SK-N-SH (cell line): ENCODE measurements at regions not wholly inside any gene's neighbourhood (a gene's known extent, or its start where the extent isn't known, plus 50 kb on each side); places are given as distances from the start of the nearest gene placed in this dataset.

Experiments used
- CTCF ChIA-PET: fragments of 300-600, 350-600 bp; formaldehyde crosslinking; extraction: SDS; loops from one replicate; lab custom pipeline; 2021; lab: Yijun Ruan, JAX
- POLR2A ChIA-PET: fragments of 350-600 bp; sonication (Branson Sonifier 250); formaldehyde crosslinking; extraction: SDS; loops from one replicate; lab custom pipeline; 2020; ENCODE audit warnings: antibody characterized with exemption, inconsistent platforms; lab: Yijun Ruan, JAX
- DNase-seq: peaks from one replicate; pipeline ENCODE4 v3.0.0; 2012
- H2AFZ ChIP-seq: fragments of 200-600 bp; sonication (generic); 2 replicates; pipeline ENCODE4 v1.8.1; 2016; ENCODE audit warnings: antibody characterized with exemption, mild to moderate bottlenecking, low read depth
- H3F3A ChIP-seq: fragments of 200-600 bp; sonication (generic); replicated peaks from 2 replicates; pipeline ENCODE3; 2016; ENCODE audit warnings: antibody characterized with exemption, mild to moderate bottlenecking; ENCODE audit not compliant: insufficient read depth
- H3K27ac ChIP-seq, 2 experiments: fragments of 200-500 bp in 1 of 2; fragments of 200-600 bp in 1 of 2; sonication (Bioruptor generic) in 1 of 2; sonication (generic), shearing (Covaris generic) in 1 of 2; 2 replicates each; pipeline versions ENCODE4 v1.5.1 to v1.6.1; 2014 to 2016; ENCODE audit warnings: low read depth in 2 of 2, inconsistent platforms in 1 of 2, low read length in 1 of 2, mild to moderate bottlenecking in 1 of 2, mixed read lengths in 1 of 2
- H3K27me3 ChIP-seq: fragments of 200-600 bp; sonication (generic), shearing (Covaris generic); 2 replicates; pipeline ENCODE4 v1.6.1; 2016; ENCODE audit warnings: mixed run types; ENCODE audit not compliant: insufficient read depth
- H3K36me3 ChIP-seq, 2 experiments: fragments of 200-500 bp in 1 of 2; fragments of 200-600 bp in 1 of 2; sonication (Bioruptor generic) in 1 of 2; sonication (generic) in 1 of 2; replicated peaks in 1 of 2; 2 replicates each; pipeline versions ENCODE3 to v1.5.1; 2014 to 2016; ENCODE audit warnings: low read length in 1 of 2, mild to moderate bottlenecking in 1 of 2; ENCODE audit not compliant: insufficient read depth in 2 of 2, control insufficient read depth in 1 of 2
- H3K4me1 ChIP-seq, 2 experiments: fragments of 200-500 bp in 1 of 2; fragments of 200-600 bp in 1 of 2; sonication (Bioruptor generic) in 1 of 2; sonication (generic), shearing (Covaris generic) in 1 of 2; 2 replicates each; pipeline versions ENCODE4 v1.5.1 to v1.6.1; 2014 to 2016; ENCODE audit warnings: low read depth in 1 of 2, low read length in 1 of 2, mixed run types in 1 of 2; ENCODE audit not compliant: insufficient read depth in 2 of 2, control insufficient read depth in 1 of 2
- H3K4me2 ChIP-seq: fragments of 200-600 bp; sonication (generic), shearing (Covaris generic); 2 replicates; pipeline ENCODE4 v1.6.1; 2017; ENCODE audit warnings: mixed run types
- H3K4me3 ChIP-seq, 2 experiments: fragments of 200-500 bp in 1 of 2; fragments of 200-600 bp in 1 of 2; sonication (Bioruptor generic) in 1 of 2; sonication (generic), shearing (Covaris generic) in 1 of 2; 2 replicates each; pipeline versions ENCODE4 v1.5.1 to v1.8.1; 2014 to 2016; ENCODE audit warnings: low read depth in 2 of 2, inconsistent platforms in 1 of 2, low read length in 1 of 2, mild to moderate bottlenecking in 1 of 2, mixed read lengths in 1 of 2, moderate library complexity in 1 of 2
- H3K79me2 ChIP-seq: fragments of 200-600 bp; sonication (generic); 2 replicates; pipeline ENCODE4 v1.8.1; 2017; ENCODE audit warnings: mild to moderate bottlenecking; ENCODE audit not compliant: insufficient read depth
- H3K9ac ChIP-seq: fragments of 200-600 bp; sonication (generic); 2 replicates; pipeline ENCODE4 v1.6.1; 2017; ENCODE audit warnings: mixed run types
- H3K9me2 ChIP-seq: fragments of 200-600 bp; sonication (generic); 2 replicates; pipeline ENCODE4 v1.6.1; 2017; ENCODE audit warnings: mixed run types
- H3K9me3 ChIP-seq: fragments of 200-600 bp; sonication (generic); 2 replicates; pipeline ENCODE4 v1.6.1; 2017; ENCODE audit warnings: mixed run types, mild to moderate bottlenecking, moderate library complexity
- H4K20me1 ChIP-seq: fragments of 200-600 bp; sonication (generic); 2 replicates; pipeline ENCODE4 v1.6.1; 2017; ENCODE audit warnings: mild to moderate bottlenecking, mixed run types; ENCODE audit not compliant: insufficient read depth
- CHD2 ChIP-seq: fragments of 150-350 bp; IDR thresholded peaks from 2 replicates; pipeline ENCODE4 v1.6.1; 2018; ENCODE audit warnings: low read length; ENCODE audit not compliant: partially characterized antibody
- ELF1 ChIP-seq: IDR thresholded peaks from 2 replicates; pipeline ENCODE4 v1.4.0; 2012
- EP300 ChIP-seq, 2 experiments: IDR thresholded peaks; 2 replicates each; pipeline versions ENCODE4 v1.4.0 to v1.6.1; 2012; ENCODE audit warnings: borderline replicate concordance in 1 of 2, low read depth in 1 of 2, low read length in 1 of 2
- EZH2phosphoT487 ChIP-seq: fragments of 200-600 bp; sonication (generic); IDR thresholded peaks from 2 replicates; pipeline ENCODE4 v1.6.1; 2017; ENCODE audit warnings: low read depth, mixed run types, mild to moderate bottlenecking, antibody characterized with exemption, moderate library complexity, borderline replicate concordance
- FOSL2 ChIP-seq: IDR thresholded peaks from 2 replicates; pipeline ENCODE4 v1.4.0; 2012; ENCODE audit warnings: low read depth, mild to moderate bottlenecking, moderate library complexity, borderline replicate concordance
- FOXJ3 ChIP-seq: sonication (generic); formaldehyde crosslinking; IDR thresholded peaks from 2 replicates; pipeline ENCODE4 v1.5.1; 2020; ENCODE audit warnings: mild to moderate bottlenecking, missing genetic modification reagents
- GABPA ChIP-seq: IDR thresholded peaks from 2 replicates; pipeline ENCODE4 v1.4.0; 2012; ENCODE audit warnings: low read depth, mild to moderate bottlenecking
- GATA2 ChIP-seq: sonication (generic); formaldehyde crosslinking; IDR thresholded peaks from 2 replicates; pipeline ENCODE4 v1.5.0; 2020; ENCODE audit warnings: mild to moderate bottlenecking, missing genetic modification reagents
- MEF2A ChIP-seq: IDR thresholded peaks from 2 replicates; pipeline ENCODE4 v1.4.0; 2012; ENCODE audit warnings: low read depth, borderline replicate concordance
- NRF1 ChIP-seq: IDR thresholded peaks from 2 replicates; pipeline ENCODE4 v1.6.1; 2012; ENCODE audit warnings: low read depth, mild to moderate bottlenecking, low read length
- SIN3A ChIP-seq: IDR thresholded peaks from 2 replicates; pipeline ENCODE4 v1.6.1; 2012; ENCODE audit warnings: low read depth, mild to moderate bottlenecking, low read length, moderate library complexity, borderline replicate concordance
- TCF12 ChIP-seq: IDR thresholded peaks from 2 replicates; pipeline ENCODE4 v1.4.0; 2012
- TEAD4 ChIP-seq: IDR thresholded peaks from 2 replicates; pipeline ENCODE4 v1.4.0; 2012; ENCODE audit warnings: mild to moderate bottlenecking, borderline replicate concordance; ENCODE audit not compliant: insufficient read depth
- YY1 ChIP-seq: IDR thresholded peaks from 2 replicates; pipeline ENCODE4 v1.4.0; 2012; ENCODE audit warnings: low read depth, mild to moderate bottlenecking
- WGBS: methylation state at CpG from one replicate; pipeline ENCODE4 v1.1.6; 2017; ENCODE audit warnings: low lambda C conversion rate; 5-methylcytosine and 5-hydroxymethylcytosine counted together
- TF ChIP-seq, protein P1 (sequence below): IDR thresholded peaks from 2 replicates; pipeline ENCODE4 v1.4.0; 2012; ENCODE audit warnings: low read depth, borderline replicate concordance
- TF ChIP-seq, protein P2 (sequence below): IDR thresholded peaks from 2 replicates; pipeline ENCODE4 v1.6.1; 2012; ENCODE audit warnings: mild to moderate bottlenecking, low read depth, low read length, moderate library complexity
- TF ChIP-seq, protein P3 (sequence below): fragments of 150-350 bp; IDR thresholded peaks from 2 replicates; pipeline ENCODE4 v1.6.1; 2017; ENCODE audit warnings: antibody characterized with exemption, low read length, low read depth, borderline replicate concordance
- TF ChIP-seq, protein P4 (sequence below): IDR thresholded peaks from 2 replicates; pipeline ENCODE4; 2012

DNA sequence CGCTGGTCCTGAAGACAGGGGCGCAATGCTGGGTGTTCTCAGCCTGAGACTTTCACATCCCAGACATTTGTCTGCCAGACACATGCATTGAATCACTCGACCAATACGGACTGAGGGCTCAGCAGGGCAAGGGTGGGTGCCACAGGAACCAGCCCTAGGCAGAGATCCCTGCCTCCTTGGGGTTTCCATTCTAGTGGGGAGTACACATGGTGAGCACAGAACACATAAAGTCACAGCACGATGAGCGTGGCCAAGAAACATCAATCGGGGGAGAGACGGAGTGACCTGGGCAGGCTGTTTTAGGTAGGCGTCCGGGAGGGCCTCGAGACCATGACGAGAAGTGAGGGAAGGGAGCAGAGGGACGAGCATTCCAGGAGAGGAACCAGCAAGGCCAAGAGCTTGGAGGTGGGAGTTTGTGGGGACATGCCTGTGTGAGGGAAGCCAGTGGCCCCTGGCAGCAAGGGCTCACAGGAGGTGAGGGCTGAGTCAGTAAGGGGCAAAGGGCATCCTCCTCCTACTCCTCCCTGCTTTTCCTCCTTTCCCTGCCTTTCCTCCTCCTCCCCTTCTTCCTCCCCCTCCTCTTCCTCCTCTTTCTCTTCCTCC lies 126.3 kb upstream of the PEG3 start:
- no peak overlapping the region for H3K4me3 ChIP-seq
- no peaks in the 10 kb centered on the region for H3K4me1 ChIP-seq
- H3K36me3 ChIP-seq: no peaks in the 10 kb centered on the region
- H3K9ac ChIP-seq: no peak overlapping the region
- POLR2A ChIA-PET: no interaction called here
- TF ChIP-seq SIN3A (no peak), EZH2phosphoT487 (no peak), TEAD4 (no peak), YY1 (no peak), EP300 (IDR thresholded peaks at IDR 0.05; ENCODE audit: borderline replicate concordance in 1 of 2, low read depth in 1 of 2, low read length in 1 of 2) (no peak), GATA2 (no peak), FOXJ3 (CRISPR knock-in tag) (no peak), FOSL2 (no peak), NRF1 (no peak), TCF12 (no peak), MEF2A (no peak), GABPA (no peak), ELF1 (no peak), CHD2 (no peak)
- TF ChIP-seq, protein P1, sequence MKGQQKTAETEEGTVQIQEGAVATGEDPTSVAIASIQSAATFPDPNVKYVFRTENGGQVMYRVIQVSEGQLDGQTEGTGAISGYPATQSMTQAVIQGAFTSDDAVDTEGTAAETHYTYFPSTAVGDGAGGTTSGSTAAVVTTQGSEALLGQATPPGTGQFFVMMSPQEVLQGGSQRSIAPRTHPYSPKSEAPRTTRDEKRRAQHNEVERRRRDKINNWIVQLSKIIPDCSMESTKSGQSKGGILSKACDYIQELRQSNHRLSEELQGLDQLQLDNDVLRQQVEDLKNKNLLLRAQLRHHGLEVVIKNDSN: no peak
- TF ChIP-seq, protein P2, sequence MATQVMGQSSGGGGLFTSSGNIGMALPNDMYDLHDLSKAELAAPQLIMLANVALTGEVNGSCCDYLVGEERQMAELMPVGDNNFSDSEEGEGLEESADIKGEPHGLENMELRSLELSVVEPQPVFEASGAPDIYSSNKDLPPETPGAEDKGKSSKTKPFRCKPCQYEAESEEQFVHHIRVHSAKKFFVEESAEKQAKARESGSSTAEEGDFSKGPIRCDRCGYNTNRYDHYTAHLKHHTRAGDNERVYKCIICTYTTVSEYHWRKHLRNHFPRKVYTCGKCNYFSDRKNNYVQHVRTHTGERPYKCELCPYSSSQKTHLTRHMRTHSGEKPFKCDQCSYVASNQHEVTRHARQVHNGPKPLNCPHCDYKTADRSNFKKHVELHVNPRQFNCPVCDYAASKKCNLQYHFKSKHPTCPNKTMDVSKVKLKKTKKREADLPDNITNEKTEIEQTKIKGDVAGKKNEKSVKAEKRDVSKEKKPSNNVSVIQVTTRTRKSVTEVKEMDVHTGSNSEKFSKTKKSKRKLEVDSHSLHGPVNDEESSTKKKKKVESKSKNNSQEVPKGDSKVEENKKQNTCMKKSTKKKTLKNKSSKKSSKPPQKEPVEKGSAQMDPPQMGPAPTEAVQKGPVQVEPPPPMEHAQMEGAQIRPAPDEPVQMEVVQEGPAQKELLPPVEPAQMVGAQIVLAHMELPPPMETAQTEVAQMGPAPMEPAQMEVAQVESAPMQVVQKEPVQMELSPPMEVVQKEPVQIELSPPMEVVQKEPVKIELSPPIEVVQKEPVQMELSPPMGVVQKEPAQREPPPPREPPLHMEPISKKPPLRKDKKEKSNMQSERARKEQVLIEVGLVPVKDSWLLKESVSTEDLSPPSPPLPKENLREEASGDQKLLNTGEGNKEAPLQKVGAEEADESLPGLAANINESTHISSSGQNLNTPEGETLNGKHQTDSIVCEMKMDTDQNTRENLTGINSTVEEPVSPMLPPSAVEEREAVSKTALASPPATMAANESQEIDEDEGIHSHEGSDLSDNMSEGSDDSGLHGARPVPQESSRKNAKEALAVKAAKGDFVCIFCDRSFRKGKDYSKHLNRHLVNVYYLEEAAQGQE: no peak
- TF ChIP-seq, protein P3, sequence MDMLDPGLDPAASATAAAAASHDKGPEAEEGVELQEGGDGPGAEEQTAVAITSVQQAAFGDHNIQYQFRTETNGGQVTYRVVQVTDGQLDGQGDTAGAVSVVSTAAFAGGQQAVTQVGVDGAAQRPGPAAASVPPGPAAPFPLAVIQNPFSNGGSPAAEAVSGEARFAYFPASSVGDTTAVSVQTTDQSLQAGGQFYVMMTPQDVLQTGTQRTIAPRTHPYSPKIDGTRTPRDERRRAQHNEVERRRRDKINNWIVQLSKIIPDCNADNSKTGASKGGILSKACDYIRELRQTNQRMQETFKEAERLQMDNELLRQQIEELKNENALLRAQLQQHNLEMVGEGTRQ: no peak
- TF ChIP-seq, protein P4, sequence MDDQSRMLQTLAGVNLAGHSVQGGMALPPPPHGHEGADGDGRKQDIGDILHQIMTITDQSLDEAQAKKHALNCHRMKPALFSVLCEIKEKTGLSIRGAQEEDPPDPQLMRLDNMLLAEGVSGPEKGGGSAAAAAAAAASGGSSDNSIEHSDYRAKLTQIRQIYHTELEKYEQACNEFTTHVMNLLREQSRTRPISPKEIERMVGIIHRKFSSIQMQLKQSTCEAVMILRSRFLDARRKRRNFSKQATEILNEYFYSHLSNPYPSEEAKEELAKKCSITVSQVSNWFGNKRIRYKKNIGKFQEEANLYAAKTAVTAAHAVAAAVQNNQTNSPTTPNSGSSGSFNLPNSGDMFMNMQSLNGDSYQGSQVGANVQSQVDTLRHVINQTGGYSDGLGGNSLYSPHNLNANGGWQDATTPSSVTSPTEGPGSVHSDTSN: no peak
- no peak overlapping the region for H3K4me2 ChIP-seq
- DNase-seq: no peak
- H3F3A ChIP-seq: no peaks in the 10 kb centered on the region
- no peaks in the 10 kb centered on the region for H3K9me2 ChIP-seq
- no peak overlapping the region for H2AFZ ChIP-seq
- no peaks in the 10 kb centered on the region for H3K9me3 ChIP-seq
- no peaks in the 10 kb centered on the region for H3K79me2 ChIP-seq
- no peaks in the 10 kb centered on the region for H3K27me3 ChIP-seq
- CTCF ChIA-PET: no interaction called here
- no peaks in the 10 kb centered on the region for H4K20me1 ChIP-seq
- no peak overlapping the region for H3K27ac ChIP-seq
- WGBS: 25% methylated on average over 13 of the region's 13 CpGs
